Adrenal gland (tissue), 9 donors: ENCODE measurements at regions not wholly inside any gene's neighbourhood (a gene's known extent, or its start where the extent isn't known, plus 50 kb on each side); places are given as distances from the start of the nearest gene placed in this dataset.
A peak's percentile ranks its signal among the peaks of the same experiment; 100 is the strongest.

Experiments used
- DNase-seq, 7 donors: peaks; one replicate each; pipeline ENCODE4 v3.0.0-alpha.2; 2019 to 2020
- H3K27ac ChIP-seq, 5 donors: fragments of 200-600 bp; sonication (generic) in 4 of 5; 1 replicate in 3 of 5; 2 replicates in 2 of 5; pipeline versions ENCODE4 v1.5.1 to v1.8.0; 2016 to 2020; ENCODE audit warnings: mild to moderate bottlenecking in 1 of 5
- H3K27me3 ChIP-seq: fragments of 200-600 bp; 2 replicates; pipeline ENCODE4 v1.8.0; 2021
- H3K36me3 ChIP-seq, 2 donors: fragments of 200-600 bp; replicated peaks in 1 of 2; 1 replicate in 1 of 2; 2 replicates in 1 of 2; pipeline versions ENCODE4 v1.5.1 to v1.8.0; 2018 to 2022
- H3K4me1 ChIP-seq, 2 donors: fragments of 200-600 bp; replicated peaks in 1 of 2; 1 replicate in 1 of 2; 2 replicates in 1 of 2; pipeline versions ENCODE4 v1.5.1 to v1.8.0; 2018 to 2021
- H3K4me3 ChIP-seq, 4 donors: fragments of 200-600 bp; sonication (generic) in 3 of 4; one replicate each; pipeline ENCODE4 v1.5.1; 2016 to 2018
- H3K9me3 ChIP-seq, 3 donors: fragments of 200-600 bp; sonication (generic) in 1 of 3; replicated peaks in 1 of 3; 1 replicate in 2 of 3; 2 replicates in 1 of 3; pipeline versions ENCODE4 v1.5.1 to v1.8.0; 2016 to 2021
- CTCF ChIP-seq, 6 experiments: fragments of 450-650 bp in 4 of 6; fragments of 200-600 bp in 2 of 6; sonication (generic) in 1 of 6; IDR thresholded peaks; 1 replicate in 5 of 6; 2 replicates in 1 of 6; pipeline versions ENCODE4 v1.5.1 to v1.8.0; 2016 to 2021; ENCODE audit warnings: antibody characterized with exemption in 6 of 6, mild to moderate bottlenecking in 2 of 6, moderate library complexity in 1 of 6
- POLR2A ChIP-seq, 2 donors: fragments of 450-650 bp; IDR thresholded peaks; one replicate each; pipeline ENCODE4 v1.6.1; 2017; ENCODE audit warnings: antibody characterized with exemption in 2 of 2, mild to moderate bottlenecking in 2 of 2, moderate library complexity in 1 of 2
- WGBS, 4 donors: extraction: QIAGEN DNeasy Blood & Tissue Kit in 2 of 4; methylation state at CpG; one replicate each; pipeline versions ENCODE4 v1.1.5 to v1.1.7; 2013 to 2017; 5-methylcytosine and 5-hydroxymethylcytosine counted together
- intact Hi-C, 2 donors: fragments of 100-400 bp; cut with DNase I; formaldehyde crosslinking; loops; one replicate each; pipeline versions ENCODE4 v1.14.1 to v1.15.0; 2022 to 2023
- donor health status: healthy with polysubstance abuse.
- donor health status: Bipolar disorder and iron deficiency.
- donor health status: DM: yes; HTN: yes; CAD: no.
- donor health status: DM: no; HTN: no; CAD: no.
- donor health status: DM: no; HTN: no; CAD: no.

GRCh38 chr14:26963711-26964110 is 365.9 kb upstream of the NOVA1 start:
- intact Hi-C loops = no loop called here
- Histone ChIP-seq H3K9me3 (no peaks in the 10 kb centered on the region), H3K4me1 (no peaks in the 10 kb centered on the region), H3K4me3 (no peak overlapping the region), H3K36me3 (no peaks in the 10 kb centered on the region), H3K27ac (no peak overlapping the region), H3K27me3 (no peaks in the 10 kb centered on the region)
- TF ChIP-seq CTCF (IDR thresholded peaks at IDR 0.05) (no peak), POLR2A (IDR thresholded peaks at IDR 0.05) (no peak)
- DNase-seq = peak in 1 of 7 donors; percentile 8
- WGBS, 4 donors = 41 to 51% (median 49%) methylated on average over 4 of the region's 4 CpGs

GRCh38 chr14:26965490-26965889 is 367.7 kb upstream of the NOVA1 start:
- intact Hi-C loops = no loop called here
- H3K4me3 ChIP-seq = no peak overlapping the region
- peaks cover 0 to 5% (median 0%) of the 10 kb centered on the region in 3 donors for H3K9me3 ChIP-seq
- TF ChIP-seq CTCF (IDR thresholded peaks at IDR 0.05) (no peak), POLR2A (IDR thresholded peaks at IDR 0.05) (no peak)
- no peaks in the 10 kb centered on the region for H3K27me3 ChIP-seq
- WGBS, 4 donors = 66 to 84% (median 73%) methylated on average over 7 of the region's 7 CpGs
- no peak overlapping the region for H3K27ac ChIP-seq
- no peaks in the 10 kb centered on the region for H3K36me3 ChIP-seq
- DNase-seq = no peak
- H3K4me1 ChIP-seq = no peaks in the 10 kb centered on the region

GRCh38 chr14:26966908-26967307 is 369.1 kb upstream of the NOVA1 start:
- WGBS, 4 donors = 15 to 28% (median 26%) methylated on average over 3 of the region's 3 CpGs
- Histone ChIP-seq H3K36me3 (no peaks in the 10 kb centered on the region), H3K27me3 (no peaks in the 10 kb centered on the region), H3K27ac (no peak overlapping the region), H3K9me3 (peaks cover 0 to 5% (median 0%) of the 10 kb centered on the region in 3 donors), H3K4me3 (no peak overlapping the region), H3K4me1 (no peaks in the 10 kb centered on the region)
- intact Hi-C loops = no loop called here
- DNase-seq = no peak
- no peak for TF ChIP-seq POLR2A (IDR thresholded peaks at IDR 0.05)
- no peak for TF ChIP-seq CTCF (IDR thresholded peaks at IDR 0.05)

GRCh38 chr14:26974965-26975364 is 377.1 kb upstream of the NOVA1 start:
- Histone ChIP-seq H3K4me3 (no peak overlapping the region), H3K36me3 (no peaks in the 10 kb centered on the region), H3K27ac (no peak overlapping the region), H3K9me3 (no peaks in the 10 kb centered on the region), H3K27me3 (no peaks in the 10 kb centered on the region), H3K4me1 (no peaks in the 10 kb centered on the region)
- DNase-seq = no peak
- TF ChIP-seq POLR2A (IDR thresholded peaks at IDR 0.05) (no peak), CTCF (IDR thresholded peaks at IDR 0.05) (no peak)
- 48 to 71% (median 60%) methylated on average over 1 of the region's 1 CpG for WGBS, 4 donors
- intact Hi-C loops = no loop called here
